CD4-positive, alpha-beta T cell (primary cell): ENCODE measurements at regions not wholly inside any gene's neighbourhood (a gene's known extent, or its start where the extent isn't known, plus 50 kb on each side); places are given as distances from the start of the nearest gene placed in this dataset.

ENCODE experiments used
- ATAC-seq: fragments of 200-7000 bp; cut with Tn5 transposase; one replicate; pipeline ENCODE4 v1.10.0; 2022; ENCODE audit warnings: mild to moderate bottlenecking; ENCODE audit not compliant: poor library complexity
- CTCF ChIA-PET: fragments of 350-600 bp; sonication (Branson Sonifier 250); formaldehyde crosslinking; loops from one replicate; lab custom pipeline; 2021; ENCODE audit warnings: antibody characterized with exemption, inconsistent platforms; lab: Charles Lee
- POLR2A ChIA-PET: fragments of 350-600 bp; sonication (Branson Sonifier 250); formaldehyde crosslinking; loops from one replicate; lab custom pipeline; 2021; ENCODE audit warnings: antibody characterized with exemption, inconsistent platforms; lab: Charles Lee
- DNase-seq, 14 experiments: peaks; one replicate each; pipeline ENCODE4 v3.0.0-alpha.2; 2013 to 2020; ENCODE audit warnings: mixed read lengths in 2 of 14
- H3K27ac ChIP-seq, 2 donors: one replicate each; pipeline versions ENCODE4 v1.5.1 to v1.7.0; 2013; ENCODE audit warnings: low read length in 2 of 2, low read depth in 1 of 2, mild to moderate bottlenecking in 1 of 2
- H3K27me3 ChIP-seq, 2 experiments: 1 replicate in 1 of 2; 2 replicates in 1 of 2; pipeline versions ENCODE4 v1.6.1 to v1.7.0; 2013; ENCODE audit warnings: low read length in 2 of 2, control low read depth in 1 of 2, mild to moderate bottlenecking in 1 of 2, moderate library complexity in 1 of 2; ENCODE audit not compliant: insufficient read depth in 2 of 2, control insufficient read depth in 1 of 2
- H3K36me3 ChIP-seq: one replicate; pipeline ENCODE4 v1.6.1; 2013; ENCODE audit warnings: low read length, control low read depth; ENCODE audit not compliant: insufficient read depth
- H3K4me1 ChIP-seq: one replicate; pipeline ENCODE4 v1.6.1; 2013; ENCODE audit warnings: low read length, control low read depth; ENCODE audit not compliant: insufficient read depth
- H3K4me3 ChIP-seq: one replicate; pipeline ENCODE4 v1.5.1; 2013; ENCODE audit warnings: mild to moderate bottlenecking, low read length, moderate library complexity
- H3K9me3 ChIP-seq, 2 experiments: 1 replicate in 1 of 2; 2 replicates in 1 of 2; pipeline versions ENCODE4 v1.6.1 to v1.7.0; 2013; ENCODE audit warnings: low read length in 2 of 2, mild to moderate bottlenecking in 2 of 2, control low read depth in 1 of 2, moderate library complexity in 1 of 2; ENCODE audit not compliant: control insufficient read depth in 1 of 2, insufficient read depth in 1 of 2
- H3K27ac Mint-ChIP-seq: one replicate; pipeline ENCODE4 v1.8.0; 2020; ENCODE audit warnings: mixed read lengths
- H3K27me3 Mint-ChIP-seq: one replicate; pipeline ENCODE4 v1.8.0; 2021; ENCODE audit warnings: mixed read lengths
- H3K36me3 Mint-ChIP-seq: one replicate; pipeline ENCODE4 v1.8.0; 2021; ENCODE audit warnings: low read depth, mixed read lengths
- H3K4me1 Mint-ChIP-seq: one replicate; pipeline ENCODE4 v1.8.0; 2021; ENCODE audit warnings: low read depth, mixed read lengths
- H3K4me3 Mint-ChIP-seq: one replicate; pipeline ENCODE4 v1.8.0; 2020; ENCODE audit warnings: mild to moderate bottlenecking, mixed read lengths
- H3K9me3 Mint-ChIP-seq: one replicate; pipeline ENCODE4 v1.8.0; 2020; ENCODE audit warnings: mixed read lengths
- intact Hi-C, 2 experiments: fragments of 100-400 bp; cut with DNase I in 1 of 2; cut with micrococcal nuclease in 1 of 2; formaldehyde crosslinking; loops; one replicate each; pipeline versions ENCODE4 v1.15.1 to v1.9.0; 2023 to 2025; cut with DNase I, micrococcal nuclease
- TF ChIP-seq, protein P1 (sequence below): fragments of 200-600 bp; IDR thresholded peaks from one replicate; pipeline ENCODE4 v1.8.0; 2022; ENCODE audit warnings: antibody characterized with exemption, mild to moderate bottlenecking

DNA sequence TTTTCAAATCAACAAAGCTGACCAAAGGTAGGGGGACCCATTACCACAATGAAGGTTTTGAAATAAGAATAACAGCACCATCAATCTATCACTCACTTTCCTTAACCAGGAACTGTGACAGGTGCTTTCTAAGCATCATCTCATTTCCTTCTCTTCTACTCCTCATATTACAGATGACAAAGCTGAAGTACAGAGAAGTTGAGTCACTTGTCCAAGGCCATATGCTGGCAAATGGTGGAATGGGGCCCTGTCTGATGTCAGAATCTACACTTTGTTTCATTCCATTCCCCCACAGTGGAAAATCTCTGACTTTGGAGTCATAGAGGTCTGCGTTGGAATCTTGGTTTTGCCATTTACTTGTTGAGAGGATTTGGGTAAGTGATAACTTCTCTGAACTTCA lies 222.5 kb upstream of the LRFN2 start:
- ATAC-seq (no peak), DNase-seq (no peak)
- H3K27me3 Mint-ChIP-seq, result no peaks in the 10 kb centered on the region
- no peak overlapping the region for H3K27ac ChIP-seq
- no peaks in the 10 kb centered on the region for H3K36me3 ChIP-seq
- H3K4me3 ChIP-seq, result no peak overlapping the region
- no peaks in the 10 kb centered on the region for H3K4me1 ChIP-seq
- no peaks in the 10 kb centered on the region for H3K4me1 Mint-ChIP-seq
- H3K9me3 Mint-ChIP-seq, result no peaks in the 10 kb centered on the region
- no peaks in the 10 kb centered on the region for H3K27me3 ChIP-seq
- intact Hi-C loops, result no loop called here
- no peaks in the 10 kb centered on the region for H3K9me3 ChIP-seq
- no peak overlapping the region for H3K27ac Mint-ChIP-seq
- H3K4me3 Mint-ChIP-seq, result no peak overlapping the region
- no peaks in the 10 kb centered on the region for H3K36me3 Mint-ChIP-seq
- CTCF ChIA-PET, result no interaction called here
- TF ChIP-seq, protein P1, sequence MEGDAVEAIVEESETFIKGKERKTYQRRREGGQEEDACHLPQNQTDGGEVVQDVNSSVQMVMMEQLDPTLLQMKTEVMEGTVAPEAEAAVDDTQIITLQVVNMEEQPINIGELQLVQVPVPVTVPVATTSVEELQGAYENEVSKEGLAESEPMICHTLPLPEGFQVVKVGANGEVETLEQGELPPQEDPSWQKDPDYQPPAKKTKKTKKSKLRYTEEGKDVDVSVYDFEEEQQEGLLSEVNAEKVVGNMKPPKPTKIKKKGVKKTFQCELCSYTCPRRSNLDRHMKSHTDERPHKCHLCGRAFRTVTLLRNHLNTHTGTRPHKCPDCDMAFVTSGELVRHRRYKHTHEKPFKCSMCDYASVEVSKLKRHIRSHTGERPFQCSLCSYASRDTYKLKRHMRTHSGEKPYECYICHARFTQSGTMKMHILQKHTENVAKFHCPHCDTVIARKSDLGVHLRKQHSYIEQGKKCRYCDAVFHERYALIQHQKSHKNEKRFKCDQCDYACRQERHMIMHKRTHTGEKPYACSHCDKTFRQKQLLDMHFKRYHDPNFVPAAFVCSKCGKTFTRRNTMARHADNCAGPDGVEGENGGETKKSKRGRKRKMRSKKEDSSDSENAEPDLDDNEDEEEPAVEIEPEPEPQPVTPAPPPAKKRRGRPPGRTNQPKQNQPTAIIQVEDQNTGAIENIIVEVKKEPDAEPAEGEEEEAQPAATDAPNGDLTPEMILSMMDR, result no peak
- POLR2A ChIA-PET, result no interaction called here

DNA sequence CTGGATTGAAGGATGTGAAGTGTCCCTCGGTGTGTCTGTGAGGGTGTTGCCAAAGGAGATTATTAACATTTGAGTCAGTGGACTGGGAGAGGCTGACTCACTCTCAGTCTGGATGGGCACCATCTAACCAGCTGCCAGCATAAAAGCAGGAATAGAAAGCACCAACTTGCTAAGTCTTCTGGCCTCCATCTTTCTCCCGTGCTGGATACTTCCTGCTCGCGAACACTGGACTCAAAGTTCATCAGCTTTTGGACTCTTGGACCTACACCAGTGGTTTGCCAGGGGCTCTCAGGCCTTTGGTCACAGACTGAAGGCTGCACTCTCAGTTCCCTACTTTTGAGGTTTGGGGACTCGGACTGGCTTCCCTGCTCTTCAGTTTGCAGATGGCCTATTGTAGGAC lies 220.3 kb upstream of the LRFN2 start:
- no peak for ATAC-seq
- no peak overlapping the region for H3K4me3 Mint-ChIP-seq
- Histone ChIP-seq H3K36me3 (no peaks in the 10 kb centered on the region), H3K4me3 (no peak overlapping the region), H3K27ac (no peak overlapping the region), H3K9me3 (no peaks in the 10 kb centered on the region), H3K27me3 (no peaks in the 10 kb centered on the region), H3K4me1 (no peaks in the 10 kb centered on the region)
- H3K27me3 Mint-ChIP-seq, result no peaks in the 10 kb centered on the region
- DNase-seq, result no peak
- no peaks in the 10 kb centered on the region for H3K36me3 Mint-ChIP-seq
- ChIA-PET POLR2A (no interaction called here), CTCF (no interaction called here)
- H3K27ac Mint-ChIP-seq, result no peak overlapping the region
- no peaks in the 10 kb centered on the region for H3K9me3 Mint-ChIP-seq
- no peaks in the 10 kb centered on the region for H3K4me1 Mint-ChIP-seq
- TF ChIP-seq, protein P1, result no peak
- intact Hi-C loops, result no loop called here

DNA sequence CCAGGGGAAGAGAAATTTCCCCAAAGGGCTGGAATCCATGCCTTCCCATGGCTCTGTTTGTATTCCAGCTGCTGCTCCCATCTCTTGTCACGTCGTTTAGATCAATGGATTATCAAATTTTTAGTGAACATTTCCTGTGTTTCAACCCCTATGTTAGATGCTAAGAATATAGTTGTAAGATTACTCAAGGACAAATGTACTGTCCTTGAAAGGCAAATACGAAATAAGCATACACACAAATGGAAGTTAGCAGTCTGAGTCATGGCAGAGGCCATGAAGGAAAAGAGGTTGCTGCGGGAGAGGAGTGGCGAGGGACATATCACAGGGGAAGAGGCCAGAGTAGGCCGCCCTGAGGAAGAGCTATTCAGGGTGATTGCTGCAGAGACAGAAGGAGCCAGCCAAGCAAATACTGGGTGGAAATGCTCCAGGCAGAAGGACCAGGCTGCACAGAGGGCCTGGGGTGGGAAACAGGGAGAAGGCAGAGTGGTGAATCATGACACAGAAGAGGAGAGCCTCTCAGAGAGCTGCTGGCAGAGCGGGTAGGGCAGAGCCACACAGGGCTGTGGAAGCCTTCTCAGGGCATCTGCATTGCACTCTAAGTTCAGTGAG lies 219.2 kb upstream of the LRFN2 start:
- Mint-ChIP-seq H3K36me3 (no peaks in the 10 kb centered on the region), H3K9me3 (no peaks in the 10 kb centered on the region), H3K4me1 (no peaks in the 10 kb centered on the region), H3K27ac (no peak overlapping the region), H3K27me3 (no peaks in the 10 kb centered on the region), H3K4me3 (no peak overlapping the region)
- CTCF ChIA-PET, result no interaction called here
- H3K36me3 ChIP-seq, result no peaks in the 10 kb centered on the region
- TF ChIP-seq, protein P1, result no peak
- intact Hi-C loops, result no loop called here
- DNase-seq (no peak), ATAC-seq (no peak)
- no peak overlapping the region for H3K4me3 ChIP-seq
- no peaks in the 10 kb centered on the region for H3K4me1 ChIP-seq
- H3K27me3 ChIP-seq, result no peaks in the 10 kb centered on the region
- POLR2A ChIA-PET, result no interaction called here
- no peak overlapping the region for H3K27ac ChIP-seq
- no peaks in the 10 kb centered on the region for H3K9me3 ChIP-seq
